H9 (cell line): ENCODE measurements at regions not wholly inside any gene's neighbourhood (a gene's known extent, or its start where the extent isn't known, plus 50 kb on each side); places are given as distances from the start of the nearest gene placed in this dataset.

Experiments
- DNase-seq: peaks from one replicate; pipeline ENCODE4 v3.0.0-alpha.2; 2017
- H2AFZ ChIP-seq: one replicate; pipeline ENCODE4 v1.6.1; 2013; ENCODE audit warnings: mild to moderate bottlenecking, low read length, control low read depth, moderate library complexity
- H2AK5ac ChIP-seq: 2 replicates; pipeline ENCODE4 v1.6.1; 2013; ENCODE audit warnings: low read length, control low read depth, mixed read lengths; ENCODE audit not compliant: insufficient read length
- H2BK120ac ChIP-seq: one replicate; pipeline ENCODE4 v1.6.1; 2013; ENCODE audit warnings: low read depth, mild to moderate bottlenecking, low read length, control low read depth, inconsistent platforms; ENCODE audit not compliant: poor library complexity, severe bottlenecking
- H2BK12ac ChIP-seq: 2 replicates; pipeline ENCODE4 v1.6.1; 2013; ENCODE audit warnings: low read length, control low read depth, mixed read lengths, low read depth; ENCODE audit not compliant: insufficient read length
- H2BK15ac ChIP-seq: 2 replicates; pipeline ENCODE4 v1.6.1; 2013; ENCODE audit warnings: low read depth, low read length, control low read depth
- H2BK20ac ChIP-seq: one replicate; pipeline ENCODE4 v1.6.1; 2013; ENCODE audit warnings: low read depth, mild to moderate bottlenecking, low read length, control low read depth, inconsistent platforms; ENCODE audit not compliant: poor library complexity, severe bottlenecking
- H2BK5ac ChIP-seq: 2 replicates; pipeline ENCODE4 v1.6.1; 2013; ENCODE audit warnings: low read length, control low read depth, mixed read lengths; ENCODE audit not compliant: insufficient read length
- H3K14ac ChIP-seq: 2 replicates; pipeline ENCODE4 v1.6.1; 2013; ENCODE audit warnings: low read length, control low read depth; ENCODE audit not compliant: insufficient read depth
- H3K18ac ChIP-seq: 2 replicates; pipeline ENCODE4 v1.6.1; 2013; ENCODE audit warnings: low read depth, mild to moderate bottlenecking, mixed read lengths, low read length, control low read depth; ENCODE audit not compliant: insufficient read length
- H3K23ac ChIP-seq: 2 replicates; pipeline ENCODE4 v1.6.1; 2013; ENCODE audit warnings: low read length, control low read depth, mixed read lengths, low read depth; ENCODE audit not compliant: insufficient read length
- H3K23me2 ChIP-seq: 2 replicates; pipeline ENCODE4 v1.6.1; 2013; ENCODE audit warnings: low read depth, mild to moderate bottlenecking, mixed read lengths, low read length, control low read depth; ENCODE audit not compliant: insufficient read length, poor library complexity, severe bottlenecking
- H3K27ac ChIP-seq: 2 replicates; pipeline ENCODE4 v1.5.1; 2013; ENCODE audit warnings: low read length, control low read depth, mixed read lengths, low read depth; ENCODE audit not compliant: insufficient read length
- H3K27me3 ChIP-seq: 2 replicates; pipeline ENCODE4 v1.6.1; 2013; ENCODE audit warnings: low read length, control low read depth, inconsistent platforms; ENCODE audit not compliant: insufficient read depth
- H3K4ac ChIP-seq: 2 replicates; pipeline ENCODE4 v1.6.1; 2013; ENCODE audit warnings: low read depth, mild to moderate bottlenecking, control low read depth, inconsistent platforms, low read length, moderate library complexity
- H3K4me1 ChIP-seq: 2 replicates; pipeline ENCODE4 v1.6.1; 2013; ENCODE audit warnings: low read length, control low read depth, inconsistent platforms; ENCODE audit not compliant: insufficient read depth
- H3K4me2 ChIP-seq: 2 replicates; pipeline ENCODE4 v1.6.1; 2013; ENCODE audit warnings: low read length, control low read depth, mixed read lengths; ENCODE audit not compliant: insufficient read length, insufficient read depth
- H3K56ac ChIP-seq: 2 replicates; pipeline ENCODE4 v1.6.1; 2013; ENCODE audit warnings: low read depth, mild to moderate bottlenecking, mixed read lengths, low read length, control low read depth; ENCODE audit not compliant: insufficient read length
- H3K79me1 ChIP-seq: 2 replicates; pipeline ENCODE4 v1.6.1; 2013; ENCODE audit warnings: low read depth, mild to moderate bottlenecking, moderate library complexity, low read length, control low read depth, inconsistent platforms; ENCODE audit not compliant: insufficient read depth, poor library complexity, severe bottlenecking
- H3K79me2 ChIP-seq: 2 replicates; pipeline ENCODE4 v1.6.1; 2013; ENCODE audit warnings: low read length, control low read depth, inconsistent platforms; ENCODE audit not compliant: insufficient read depth
- H3K9ac ChIP-seq: 2 replicates; pipeline ENCODE4 v1.6.1; 2013; ENCODE audit warnings: low read length, control low read depth, mixed read lengths; ENCODE audit not compliant: insufficient read length; ENCODE audit errors: extremely low read depth
- H3K9me3 ChIP-seq: one replicate; pipeline ENCODE4 v1.6.1; 2013; ENCODE audit warnings: low read depth, low read length, inconsistent platforms; ENCODE audit not compliant: control insufficient read depth
- H3T11ph ChIP-seq: one replicate; pipeline ENCODE4 v1.6.1; 2013; ENCODE audit warnings: mild to moderate bottlenecking, low read length, control low read depth, inconsistent platforms
- H4K20me1 ChIP-seq: one replicate; pipeline ENCODE4 v1.6.1; 2013; ENCODE audit not compliant: control insufficient read depth, insufficient read length, insufficient read depth
- H4K5ac ChIP-seq: 2 replicates; pipeline ENCODE4 v1.6.1; 2013; ENCODE audit warnings: low read depth, mild to moderate bottlenecking, mixed read lengths, low read length, control low read depth; ENCODE audit not compliant: insufficient read length
- H4K8ac ChIP-seq: replicated peaks from 2 replicates; pipeline ENCODE4 v1.6.1; 2013; ENCODE audit warnings: low read length, control low read depth, mixed read lengths, low read depth; ENCODE audit not compliant: insufficient read length
- H4K91ac ChIP-seq: 2 replicates; pipeline ENCODE4 v1.6.1; 2013; ENCODE audit warnings: low read depth, mild to moderate bottlenecking, moderate library complexity, mixed read lengths, low read length, control low read depth; ENCODE audit not compliant: insufficient read length
- H3K27ac Mint-ChIP-seq, 3 experiments: 2 replicates in 2 of 3; 3 replicates in 1 of 3; pipeline ENCODE4 v1.8.0; 2020 to 2021; ENCODE audit warnings: mixed read lengths in 3 of 3, mild to moderate bottlenecking in 1 of 3, moderate library complexity in 1 of 3
- H3K27me3 Mint-ChIP-seq: 2 replicates; pipeline ENCODE4 v1.8.0; 2021; ENCODE audit warnings: low read depth, mild to moderate bottlenecking, moderate library complexity, mixed read lengths
- H3K36me3 Mint-ChIP-seq, 3 experiments: 2 replicates in 2 of 3; 3 replicates in 1 of 3; pipeline ENCODE4 v1.8.0; 2020 to 2021; ENCODE audit warnings: low read depth in 3 of 3, mixed read lengths in 3 of 3; ENCODE audit not compliant: insufficient read depth in 1 of 3
- H3K4me1 Mint-ChIP-seq, 2 experiments: 2 replicates each; pipeline ENCODE4 v1.8.0; 2020; ENCODE audit warnings: mixed read lengths in 2 of 2
- H3K4me3 Mint-ChIP-seq, 2 experiments: 2 replicates in 1 of 2; 3 replicates in 1 of 2; pipeline ENCODE4 v1.8.0; 2020 to 2021; ENCODE audit warnings: mild to moderate bottlenecking in 2 of 2, mixed read lengths in 2 of 2, moderate library complexity in 1 of 2
- H3K9me3 Mint-ChIP-seq, 2 experiments: 2 replicates in 1 of 2; 3 replicates in 1 of 2; pipeline ENCODE4 v1.8.0; 2020; ENCODE audit warnings: mild to moderate bottlenecking in 2 of 2, mixed read lengths in 2 of 2, moderate library complexity in 1 of 2
- CTCF ChIP-seq: fragments of 200-600 bp; sonication (generic); conservative IDR thresholded peaks from 3 replicates; pipeline ENCODE4 v1.8.0; 2021; ENCODE audit warnings: antibody characterized with exemption, mild to moderate bottlenecking
- WGBS: extraction: QIAGEN DNeasy Blood & Tissue Kit; methylation state at CpG from one replicate; pipeline ENCODE4 v1.1.7; 2013; ENCODE audit warnings: missing lambda C conversion rate, low lambda C conversion rate, mixed read lengths; ENCODE audit not compliant: insufficient read length; ENCODE audit errors: extremely low coverage; 5-methylcytosine and 5-hydroxymethylcytosine counted together

- Mint-ChIP-seq H3K9me3 (peaks cover 4 to 9% of the 10 kb centered on the region in 2 experiments; a peak in 4 of 5 replicates), H3K4me1 (no peaks in the 10 kb centered on the region), H3K36me3 (peaks cover 6% of the 10 kb centered on the region in 3 experiments), H3K27ac (no peak overlapping the region), H3K4me3 (no peak overlapping the region), H3K27me3 (no peaks in the 10 kb centered on the region; the same call in 1 of the 2 replicates)
- no peak overlapping the region for H2BK20ac ChIP-seq
- H3K4ac ChIP-seq: no peak overlapping the region
- H3K79me2 ChIP-seq: no peaks in the 10 kb centered on the region
- no peaks in the 10 kb centered on the region for H3K23me2 ChIP-seq
- no peaks in the 10 kb centered on the region for H3K27me3 ChIP-seq
- no peak overlapping the region for H3K14ac ChIP-seq
- no peaks in the 10 kb centered on the region for H3K4me1 ChIP-seq
- H2BK12ac ChIP-seq: no peak overlapping the region
- H3K79me1 ChIP-seq: no peaks in the 10 kb centered on the region
- no peaks in the 10 kb centered on the region for H3K9me3 ChIP-seq
- no peak overlapping the region for H3K23ac ChIP-seq
- no CpG with 5 or more reads among the region's 10 CpGs for WGBS
- no peak overlapping the region for H3K56ac ChIP-seq
- no peak overlapping the region for H4K5ac ChIP-seq
- H2BK5ac ChIP-seq: no peak overlapping the region
- no peak overlapping the region for H2AK5ac ChIP-seq
- H2AFZ ChIP-seq: no peak overlapping the region
- no peak overlapping the region for H3T11ph ChIP-seq
- no peak overlapping the region for H2BK120ac ChIP-seq
- H2BK15ac ChIP-seq: no peak overlapping the region
- no peak overlapping the region for H3K9ac ChIP-seq
- H3K18ac ChIP-seq: no peak overlapping the region
- H3K4me2 ChIP-seq: no peak overlapping the region
- TF ChIP-seq CTCF: no peak
- H4K8ac ChIP-seq: no peak overlapping the region
- H4K20me1 ChIP-seq: no peaks in the 10 kb centered on the region
- no peak for DNase-seq
- no peak overlapping the region for H3K27ac ChIP-seq
- H4K91ac ChIP-seq: no peak overlapping the region
Observed at GRCh38 chr13:56886398-56886797, 254.3 kb upstream of the PRR20A start.
